IMR-90 (cell line): ENCODE measurements at regions not wholly inside any gene's neighbourhood (a gene's known extent, or its start where the extent isn't known, plus 50 kb on each side); places are given as distances from the start of the nearest gene placed in this dataset.

Experiments
- ATAC-seq: fragments of 200-7000 bp; cut with Tn5 transposase; 2 replicates; pipeline ENCODE4 v1.9.1; 2020; ENCODE audit warnings: low read depth, mild to moderate bottlenecking, moderate library complexity
- BruUV-seq: library from RNA; stranded (reverse); fragments of 400-500 nt; replicated peaks from 2 replicates; lab custom pipeline; 2021; lab: Mats Ljungman, UMichigan
- CTCF ChIA-PET: fragments of 300-600 bp; formaldehyde crosslinking; extraction: SDS; loops from one replicate; lab custom pipeline; 2021; ENCODE audit warnings: antibody characterized with exemption; lab: Yijun Ruan, JAX
- POLR2A ChIA-PET: fragments of 300-600 bp; sonication (Branson Sonifier 250); formaldehyde crosslinking; loops from one replicate; lab custom pipeline; 2022; ENCODE audit warnings: antibody characterized with exemption; ENCODE audit not compliant: unreplicated experiment; lab: Charles Lee
- DNase-seq: peaks from one replicate; pipeline ENCODE4 v3.0.0; 2013
- H2AFZ ChIP-seq: replicated peaks from 2 replicates; pipeline ENCODE3; 2013; ENCODE audit warnings: low read length, mild to moderate bottlenecking; ENCODE audit not compliant: poor library complexity
- H2AK5ac ChIP-seq: 2 replicates; pipeline ENCODE4 v1.6.1; 2013; ENCODE audit warnings: low read depth, low read length, inconsistent platforms
- H2AK9ac ChIP-seq: replicated peaks from 2 replicates; pipeline ENCODE3; 2013; ENCODE audit warnings: mild to moderate bottlenecking, low read depth, low read length, moderate library complexity; ENCODE audit not compliant: poor library complexity
- H2BK120ac ChIP-seq: 2 replicates; pipeline ENCODE4 v1.6.1; 2013; ENCODE audit warnings: low read depth, low read length, inconsistent platforms
- H2BK15ac ChIP-seq: 3 replicates; pipeline ENCODE4 v1.6.1; 2013; ENCODE audit warnings: low read depth, low read length, inconsistent platforms
- H2BK20ac ChIP-seq: 2 replicates; pipeline ENCODE4 v1.6.1; 2013; ENCODE audit warnings: low read depth, mild to moderate bottlenecking, inconsistent platforms, low read length, moderate library complexity
- H2BK5ac ChIP-seq: 2 replicates; pipeline ENCODE4 v1.6.1; 2013; ENCODE audit warnings: mild to moderate bottlenecking, low read depth, low read length, inconsistent platforms; ENCODE audit not compliant: poor library complexity, severe bottlenecking
- H3K14ac ChIP-seq: replicated peaks from 2 replicates; pipeline ENCODE4 v1.6.1; 2013; ENCODE audit warnings: low read depth, low read length, inconsistent platforms
- H3K18ac ChIP-seq: 2 replicates; pipeline ENCODE4 v1.6.1; 2013; ENCODE audit warnings: low read depth, low read length, control low read depth
- H3K23ac ChIP-seq: 2 replicates; pipeline ENCODE4 v1.6.1; 2013; ENCODE audit warnings: low read depth, low read length, inconsistent platforms
- H3K27ac ChIP-seq: 2 replicates; pipeline ENCODE4 v1.5.1; 2013; ENCODE audit warnings: mild to moderate bottlenecking, control low read depth, low read length; ENCODE audit not compliant: insufficient read depth
- H3K27me3 ChIP-seq: 2 replicates; pipeline ENCODE4 v1.6.1; 2013; ENCODE audit warnings: low read length; ENCODE audit not compliant: control insufficient read depth, insufficient read depth
- H3K36me3 ChIP-seq: 2 replicates; pipeline ENCODE4 v1.6.1; 2013; ENCODE audit warnings: low read length, mixed read lengths; ENCODE audit not compliant: control insufficient read depth, insufficient read depth
- H3K4ac ChIP-seq: 2 replicates; pipeline ENCODE4 v1.6.1; 2013; ENCODE audit warnings: low read depth, low read length, inconsistent platforms
- H3K4me1 ChIP-seq: 2 replicates; pipeline ENCODE4 v1.6.1; 2013; ENCODE audit warnings: low read length, mixed read lengths; ENCODE audit not compliant: control insufficient read depth, insufficient read depth
- H3K4me2 ChIP-seq: 2 replicates; pipeline ENCODE4 v1.6.1; 2013; ENCODE audit warnings: low read depth, mild to moderate bottlenecking, control low read depth, low read length, moderate library complexity
- H3K4me3 ChIP-seq: 2 replicates; pipeline ENCODE4 v1.5.1; 2013; ENCODE audit warnings: low read depth, mild to moderate bottlenecking, control low read depth, low read length, moderate library complexity; ENCODE audit not compliant: insufficient read depth
- H3K56ac ChIP-seq: 2 replicates; pipeline ENCODE4 v1.6.1; 2013; ENCODE audit warnings: low read length, inconsistent platforms; ENCODE audit not compliant: insufficient read depth; ENCODE audit errors: extremely low read depth
- H3K79me1 ChIP-seq, 2 experiments: 2 replicates each; pipeline ENCODE4 v1.6.1; 2013; ENCODE audit warnings: low read length in 2 of 2, inconsistent platforms in 1 of 2, low read depth in 1 of 2
- H3K9ac ChIP-seq: 2 replicates; pipeline ENCODE4 v1.6.1; 2013; ENCODE audit warnings: low read depth, low read length, control low read depth
- H3K9me1 ChIP-seq: 2 replicates; pipeline ENCODE4 v1.6.1; 2013; ENCODE audit warnings: low read length, inconsistent platforms; ENCODE audit not compliant: insufficient read depth
- H3K9me3 ChIP-seq: 2 replicates; pipeline ENCODE4 v1.6.1; 2013; ENCODE audit warnings: low read length; ENCODE audit not compliant: control insufficient read depth, insufficient read depth
- H4K20me1 ChIP-seq: 2 replicates; pipeline ENCODE4 v1.6.1; 2013; ENCODE audit warnings: low read length, inconsistent platforms; ENCODE audit not compliant: insufficient read depth
- H4K5ac ChIP-seq: 2 replicates; pipeline ENCODE4 v1.6.1; 2013; ENCODE audit warnings: mild to moderate bottlenecking, low read depth, low read length, control low read depth
- H4K8ac ChIP-seq, 2 experiments: 2 replicates each; pipeline ENCODE4 v1.6.1; 2013; ENCODE audit warnings: low read depth in 2 of 2, low read length in 2 of 2, control low read depth in 1 of 2, inconsistent platforms in 1 of 2
- H4K91ac ChIP-seq: 2 replicates; pipeline ENCODE4 v1.6.1; 2013; ENCODE audit warnings: low read depth, low read length, inconsistent platforms; ENCODE audit not compliant: insufficient read depth
- MAFK ChIP-seq: IDR thresholded peaks from 2 replicates; pipeline ENCODE4 v1.6.1; 2012; ENCODE audit warnings: low read depth, low read length, improper control_type of control experiment
- RCOR1 ChIP-seq: IDR thresholded peaks from 2 replicates; pipeline ENCODE4 v1.6.1; 2012; ENCODE audit warnings: mild to moderate bottlenecking, low read length, improper control_type of control experiment; ENCODE audit not compliant: insufficient replicate concordance
- SMC3 ChIP-seq: fragments of 150-350 bp; IDR thresholded peaks from 2 replicates; pipeline ENCODE4 v1.6.1; 2016; ENCODE audit warnings: low read depth, mild to moderate bottlenecking, antibody characterized with exemption, low read length, moderate library complexity
- WGBS, 2 experiments: methylation state at CpG; one replicate each; pipeline versions ENCODE4 v1.1.5 to v1.1.7; 2013; ENCODE audit warnings: missing lambda C conversion rate in 2 of 2; ENCODE audit not compliant: insufficient read length in 1 of 2; ENCODE audit errors: extremely low coverage in 2 of 2; 5-methylcytosine and 5-hydroxymethylcytosine counted together
- dilution Hi-C: fragments of 300-500 bp; cut with HindIII; formaldehyde crosslinking; loops from one replicate; pipeline ENCODE4 v1.14.3; 2018; ENCODE audit warnings: low sequenced_read_pairs; ENCODE audit not compliant: unreplicated experiment
- in situ Hi-C: fragments of 300-500 bp; cut with MboI; formaldehyde crosslinking; loops from 3 replicates; pipeline ENCODE4 v1.14.3; 2019; ENCODE audit warnings: low sequenced_read_pairs, inconsistent platforms, mixed read lengths
- intact Hi-C: fragments of 100-400 bp; cut with micrococcal nuclease; formaldehyde crosslinking; loops from 2 replicates; pipeline ENCODE4 v1.10.0; 2022

DNA sequence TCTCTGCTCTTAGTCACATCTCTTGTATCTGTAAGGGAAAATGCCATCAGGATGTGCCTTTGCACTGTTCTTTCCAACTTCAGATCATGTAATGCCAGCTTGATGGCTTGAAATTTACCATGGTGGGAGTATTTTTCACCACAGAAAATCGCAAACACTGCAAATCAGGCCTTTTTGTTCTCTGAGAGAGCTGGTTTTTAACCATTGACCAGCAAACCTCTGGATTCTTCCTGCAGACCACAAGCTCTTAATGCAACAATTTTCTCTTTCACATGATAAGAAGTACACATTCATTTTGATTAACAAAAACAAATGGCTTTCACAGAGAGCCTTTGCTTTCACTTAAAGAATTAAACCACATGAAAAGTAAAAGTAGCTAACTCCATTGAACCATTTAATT lies 145.4 kb upstream of the NEBL start:
- Histone ChIP-seq H3K9ac (no peak overlapping the region), H4K5ac (no peak overlapping the region), H3K4me3 (no peak overlapping the region), H3K36me3 (no peaks in the 10 kb centered on the region), H3K4me1 (no peaks in the 10 kb centered on the region), H3K4ac (no peak overlapping the region), H2AK5ac (no peak overlapping the region), H3K23ac (no peak overlapping the region), H3K9me3 (no peaks in the 10 kb centered on the region), H2AK9ac (no peak overlapping the region), H3K18ac (no peak overlapping the region), H3K27me3 (no peaks in the 10 kb centered on the region), H2BK15ac (no peak overlapping the region), H4K91ac (no peak overlapping the region), H2BK120ac (no peak overlapping the region), H3K79me1 (no peaks in the 10 kb centered on the region), H4K20me1 (no peaks in the 10 kb centered on the region), H2BK5ac (no peak overlapping the region), H3K27ac (no peak overlapping the region), H4K8ac (no peak overlapping the region), H3K9me1 (no peaks in the 10 kb centered on the region), H2BK20ac (no peak overlapping the region), H3K56ac (no peak overlapping the region), H3K14ac (no peak overlapping the region), H2AFZ (no peak overlapping the region), H3K4me2 (no peak overlapping the region)
- CTCF ChIA-PET = no interaction called here
- intact Hi-C loops = no loop called here
- ATAC-seq (no peak), DNase-seq (no peak)
- POLR2A ChIA-PET = no interaction called here
- dilution Hi-C loops = no loop called here
- BruUV-seq = no TSS peak
- no peak for TF ChIP-seq RCOR1
- no peak for TF ChIP-seq SMC3
- TF ChIP-seq MAFK = no peak
- in situ Hi-C loops = no loop called here
- WGBS, 2 experiments = no CpG with 5 or more reads among the region's 1 CpG
